DND-41 (cell line): ENCODE measurements at regions not wholly inside any gene's neighbourhood (a gene's known extent, or its start where the extent isn't known, plus 50 kb on each side); places are given as distances from the start of the nearest gene placed in this dataset.

Experiments
- EZH2 ChIP-seq: IDR thresholded peaks from 3 replicates; pipeline ENCODE4 v1.6.1; 2012; ENCODE audit warnings: borderline replicate concordance, low read depth, mild to moderate bottlenecking, moderate library complexity, low read length, inconsistent platforms; ENCODE audit not compliant: severe bottlenecking
- TF ChIP-seq, protein P1 (sequence below): IDR thresholded peaks from 2 replicates; pipeline ENCODE4 v1.5.1; 2012; ENCODE audit warnings: borderline replicate concordance, low read length, moderate library complexity, mild to moderate bottlenecking; ENCODE audit not compliant: poor library complexity, severe bottlenecking; ENCODE audit errors: extremely low read depth

DNA sequence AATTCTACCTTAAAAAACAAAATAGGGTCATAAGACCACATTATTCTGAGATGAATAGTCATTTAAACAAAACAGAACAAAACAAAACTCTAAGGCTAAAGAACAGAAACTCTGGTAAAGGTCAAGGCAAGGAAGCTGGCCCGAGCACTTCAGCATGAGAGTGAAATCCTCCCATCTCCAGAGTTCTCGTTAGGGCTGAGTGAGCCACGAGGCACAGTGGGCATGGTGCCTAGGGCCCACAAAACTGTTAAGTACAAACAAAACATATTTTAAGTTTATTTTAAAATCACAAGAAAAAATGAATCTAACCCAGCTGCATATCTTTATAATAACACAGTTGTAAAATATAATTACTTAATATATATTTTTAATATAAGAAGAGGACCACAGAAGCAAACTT is 417.8 kb upstream of the GBE1 start:
- TF ChIP-seq, protein P1, sequence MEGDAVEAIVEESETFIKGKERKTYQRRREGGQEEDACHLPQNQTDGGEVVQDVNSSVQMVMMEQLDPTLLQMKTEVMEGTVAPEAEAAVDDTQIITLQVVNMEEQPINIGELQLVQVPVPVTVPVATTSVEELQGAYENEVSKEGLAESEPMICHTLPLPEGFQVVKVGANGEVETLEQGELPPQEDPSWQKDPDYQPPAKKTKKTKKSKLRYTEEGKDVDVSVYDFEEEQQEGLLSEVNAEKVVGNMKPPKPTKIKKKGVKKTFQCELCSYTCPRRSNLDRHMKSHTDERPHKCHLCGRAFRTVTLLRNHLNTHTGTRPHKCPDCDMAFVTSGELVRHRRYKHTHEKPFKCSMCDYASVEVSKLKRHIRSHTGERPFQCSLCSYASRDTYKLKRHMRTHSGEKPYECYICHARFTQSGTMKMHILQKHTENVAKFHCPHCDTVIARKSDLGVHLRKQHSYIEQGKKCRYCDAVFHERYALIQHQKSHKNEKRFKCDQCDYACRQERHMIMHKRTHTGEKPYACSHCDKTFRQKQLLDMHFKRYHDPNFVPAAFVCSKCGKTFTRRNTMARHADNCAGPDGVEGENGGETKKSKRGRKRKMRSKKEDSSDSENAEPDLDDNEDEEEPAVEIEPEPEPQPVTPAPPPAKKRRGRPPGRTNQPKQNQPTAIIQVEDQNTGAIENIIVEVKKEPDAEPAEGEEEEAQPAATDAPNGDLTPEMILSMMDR: no peak
- TF ChIP-seq EZH2: no peak
